ENCODE measurements at regions not wholly inside any gene's neighbourhood (a gene's known extent, or its start where the extent isn't known, plus 50 kb on each side); places are given as distances from the start of the nearest gene placed in this dataset.

- no peak for TF ChIP-seq POLR2A (IDR thresholded peaks at IDR 0.05; ENCODE audit: low read length)
- TF ChIP-seq GATA1 (IDR thresholded peaks at IDR 0.05; ENCODE audit: low read depth, low read length): no peak
Observed at GRCh38 chr13:90416519-90416918, 931.0 kb upstream of the MIR17HG start.

All from erythroblast (primary cell).